Astrocyte of the cerebellum (primary cell): ENCODE measurements at regions not wholly inside any gene's neighbourhood (a gene's known extent, or its start where the extent isn't known, plus 50 kb on each side); places are given as distances from the start of the nearest gene placed in this dataset.

Source experiments
- DNase-seq: peaks from one replicate; pipeline ENCODE4 v3.0.0-alpha.2; 2011; ENCODE audit warnings: low read depth
- H3K4me3 ChIP-seq: 2 replicates; pipeline ENCODE4 v1.5.1; 2011; ENCODE audit warnings: mild to moderate bottlenecking, low read depth, low read length, moderate library complexity
- CTCF ChIP-seq: IDR thresholded peaks from 2 replicates; pipeline ENCODE4 v1.5.1; 2012; ENCODE audit warnings: low read length, low read depth, moderate library complexity, mild to moderate bottlenecking; ENCODE audit errors: missing control alignments
- in situ Hi-C: cut with HindIII; loops from 2 replicates; pipeline ENCODE4 v1.10.0; 2017; ENCODE audit warnings: low sequenced_read_pairs

GRCh38 chr2:16006537-16007166 lies 66.3 kb downstream of the MYCN start:
- no peak for TF ChIP-seq CTCF
- no peak overlapping the region for H3K4me3 ChIP-seq
- DNase-seq, result no peak
- in situ Hi-C loops, result no loop called here

GRCh38 chr2:16005816-16006536 lies 65.6 kb downstream of the MYCN start:
- H3K4me3 ChIP-seq, result no peak overlapping the region
- TF ChIP-seq CTCF, result no peak
- in situ Hi-C loops, result no loop called here
- no peak for DNase-seq

- no peak for DNase-seq
- in situ Hi-C loops, result no loop called here
- TF ChIP-seq CTCF, result no peak
- no peak overlapping the region for H3K4me3 ChIP-seq
Measured at GRCh38 chr2:16005389-16005788, 65.0 kb downstream of the MYCN start.

DNA sequence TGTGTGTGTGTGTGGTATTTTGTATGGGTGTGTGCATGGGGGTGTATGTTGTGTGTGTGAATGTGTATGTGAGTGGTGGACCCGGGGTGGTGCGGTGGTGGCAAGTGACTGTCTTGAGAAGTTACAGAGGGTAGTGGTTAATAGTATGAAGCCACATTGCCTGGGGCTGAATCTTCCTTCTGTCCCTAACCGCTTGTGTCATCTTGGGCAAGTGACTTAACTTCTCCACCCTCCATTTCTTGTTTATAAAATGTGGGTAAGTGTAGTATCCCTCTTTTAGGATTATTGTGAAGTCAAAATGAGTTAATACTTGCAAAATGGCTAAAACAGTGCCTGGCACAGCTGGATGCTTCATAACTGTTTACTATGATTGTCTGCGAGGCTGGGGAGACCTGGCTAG lies 63.5 kb downstream of the MYCN start:
- no peak overlapping the region for H3K4me3 ChIP-seq
- TF ChIP-seq CTCF, result no peak
- no peak for DNase-seq
- in situ Hi-C loops, result no loop called here

DNA sequence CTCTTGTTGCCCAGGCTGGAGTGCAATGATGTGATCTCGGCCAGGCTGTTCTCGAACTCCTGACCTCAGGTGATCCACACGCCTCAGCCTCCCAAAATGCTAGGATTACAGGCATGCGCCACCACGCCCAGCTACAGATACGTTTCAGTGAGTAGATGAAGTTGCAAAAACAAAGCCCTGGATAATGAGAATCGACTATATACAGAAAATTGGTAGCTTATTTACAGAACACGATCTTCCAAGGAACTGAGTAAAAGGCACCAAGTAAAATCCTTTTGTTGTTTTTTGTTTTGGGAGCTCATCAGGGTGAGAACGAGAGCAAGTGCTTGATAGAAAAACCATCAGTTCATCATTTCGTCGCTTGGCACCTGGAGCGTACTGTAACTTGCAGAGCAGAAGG lies 62.8 kb downstream of the MYCN start:
- no peak overlapping the region for H3K4me3 ChIP-seq
- DNase-seq, result no peak
- TF ChIP-seq CTCF, result no peak
- in situ Hi-C loops, result no loop called here

GRCh38 chr2:16002575-16002974 lies 62.2 kb downstream of the MYCN start:
- no peak for TF ChIP-seq CTCF
- H3K4me3 ChIP-seq, result no peak overlapping the region
- in situ Hi-C loops, result no loop called here
- DNase-seq, result no peak
